ENCODE measurements at regions not wholly inside any gene's neighbourhood (a gene's known extent, or its start where the extent isn't known, plus 50 kb on each side); places are given as distances from the start of the nearest gene placed in this dataset.

DNA sequence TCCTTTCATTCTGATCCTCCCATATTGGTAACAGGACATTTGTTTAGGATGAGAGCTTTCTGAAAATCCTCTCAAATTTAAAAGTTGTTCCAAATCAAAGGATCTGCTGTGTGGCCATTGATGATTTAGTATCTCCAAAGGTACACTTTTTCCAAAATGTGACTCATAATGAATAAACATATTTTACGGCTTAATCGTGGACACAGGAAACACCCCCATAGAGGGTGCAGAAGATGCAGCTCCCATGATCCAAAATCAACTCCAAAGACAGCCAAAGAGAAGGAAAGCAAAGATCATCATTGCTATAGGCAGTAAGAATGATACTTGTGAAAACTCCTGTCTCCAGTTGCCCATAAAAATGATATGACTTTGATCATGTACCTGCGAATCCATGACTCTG, 239.7 kb downstream of the PIK3R1 start:
- no peak for DNase-seq

DNA sequence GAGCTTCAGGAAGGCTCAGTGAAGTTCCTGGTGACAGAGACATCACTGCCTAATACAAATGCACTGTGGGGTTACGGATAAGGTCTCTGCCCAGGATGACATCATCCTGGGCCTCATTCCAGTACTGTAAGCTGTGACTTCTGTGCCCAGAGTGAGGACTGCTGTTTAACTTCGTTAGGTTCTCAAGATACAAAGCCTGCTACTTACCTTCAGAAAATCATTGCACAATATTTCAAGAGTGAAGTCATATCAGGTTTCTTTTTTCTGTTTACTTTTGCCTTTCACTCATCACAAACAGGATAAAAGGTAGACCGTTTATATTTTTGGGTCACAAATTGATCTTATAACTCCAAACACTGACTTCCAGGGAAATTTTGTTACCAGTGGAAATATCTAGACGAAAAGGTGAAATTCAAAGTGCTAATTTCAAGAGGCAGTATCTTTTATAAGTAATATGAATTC, 241.2 kb downstream of the PIK3R1 start:
- peak in 1 of 2 experiments; percentile 46 for DNase-seq

DNA sequence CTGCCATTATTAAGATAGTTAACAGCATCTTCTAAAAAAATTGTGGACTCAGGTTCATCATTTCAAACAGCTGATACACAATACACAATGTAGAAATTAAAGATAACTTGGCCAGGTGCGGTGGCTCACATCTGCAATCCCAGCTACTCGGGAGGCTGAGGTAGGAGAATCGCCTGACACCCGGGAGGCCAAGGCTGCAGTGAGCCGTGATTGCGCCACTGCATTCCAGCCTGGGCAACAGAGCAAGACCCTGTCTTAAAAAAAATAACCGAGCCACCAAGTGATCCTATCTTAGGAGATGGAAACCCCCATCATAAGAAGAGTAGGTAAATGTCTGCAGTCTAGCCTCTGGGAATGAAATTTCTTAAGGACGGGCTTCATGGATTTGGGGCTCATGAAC, 241.7 kb downstream of the PIK3R1 start:
- no peak for DNase-seq

DNA sequence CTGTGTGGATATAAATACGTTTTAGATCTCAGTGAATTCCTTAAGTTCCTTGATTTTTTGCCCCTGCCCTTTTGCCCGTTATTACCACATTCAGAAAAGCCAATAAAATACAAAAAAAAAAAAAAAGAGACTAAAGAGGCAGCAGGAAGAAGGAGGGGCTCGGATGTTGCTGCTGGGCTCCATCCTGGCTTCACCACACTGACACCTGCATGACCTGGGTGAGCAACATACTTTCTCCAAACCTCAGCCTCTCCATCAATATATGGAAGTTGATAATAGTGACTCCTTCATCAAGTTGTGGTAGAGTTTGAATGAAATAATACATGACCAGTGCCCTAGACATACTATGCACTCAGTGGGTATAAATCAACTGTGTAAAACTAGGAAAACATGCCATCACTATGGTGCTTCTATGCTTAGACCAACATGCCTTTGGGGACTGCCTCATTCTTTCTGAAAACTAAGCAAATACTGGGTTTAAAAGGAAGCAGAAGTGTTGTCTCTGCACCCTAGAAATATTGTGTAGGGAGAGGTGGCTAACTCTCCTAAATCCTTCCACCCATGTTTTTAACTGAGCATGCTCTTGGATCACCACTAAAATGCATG, 243.0 kb downstream of the PIK3R1 start:
- DNase-seq, result no peak

DNA sequence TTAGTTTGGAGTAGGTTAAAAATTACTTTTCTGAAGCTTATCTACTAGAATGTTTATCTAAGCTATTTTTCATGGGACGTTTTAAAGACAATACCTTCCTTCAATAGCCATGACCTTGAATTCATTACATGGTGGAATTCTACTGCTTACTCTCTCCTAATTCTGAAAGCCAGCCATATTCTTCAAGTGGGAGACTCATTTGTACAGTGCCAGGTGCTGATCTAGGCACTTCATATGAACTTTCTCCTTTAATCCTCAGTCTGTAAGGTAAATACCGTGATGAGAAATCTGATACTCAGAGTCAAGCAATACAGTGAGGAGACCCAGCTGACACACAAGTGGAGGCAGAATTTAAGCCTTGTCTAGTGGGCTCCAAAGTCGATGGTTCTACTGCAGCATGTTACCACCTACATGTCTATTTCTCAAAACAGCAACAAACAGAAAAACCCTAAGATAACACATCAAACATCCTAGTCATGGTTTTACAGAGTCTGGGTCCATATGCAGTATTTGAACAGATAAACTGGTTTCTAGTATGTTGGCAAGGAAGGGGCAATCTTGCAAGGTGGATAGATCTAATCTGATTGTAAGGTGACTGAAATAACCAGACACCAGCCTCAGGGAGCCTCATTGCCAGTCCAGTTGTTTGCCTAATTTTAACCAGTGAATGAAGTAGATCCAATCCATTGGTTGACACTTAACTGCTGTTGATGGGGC, 243.7 kb downstream of the PIK3R1 start:
- DNase-seq, result no peak

DNA sequence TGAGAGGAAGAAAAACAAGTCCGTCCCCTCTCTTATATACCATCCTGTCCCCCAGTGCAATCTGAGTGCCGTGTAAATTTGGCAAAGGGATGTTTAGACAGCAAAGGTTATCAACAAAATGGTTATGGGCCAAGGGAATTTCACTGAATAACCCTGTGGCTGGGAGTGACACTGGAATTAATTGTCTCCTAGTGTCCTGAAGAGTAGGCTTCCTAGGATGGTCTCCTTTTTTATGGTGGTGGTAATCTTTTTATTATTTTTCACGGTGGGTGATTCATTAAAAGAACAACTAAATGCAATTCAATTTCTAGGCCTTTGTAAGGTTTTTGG, 244.2 kb downstream of the PIK3R1 start:
- no peak for DNase-seq

DNA sequence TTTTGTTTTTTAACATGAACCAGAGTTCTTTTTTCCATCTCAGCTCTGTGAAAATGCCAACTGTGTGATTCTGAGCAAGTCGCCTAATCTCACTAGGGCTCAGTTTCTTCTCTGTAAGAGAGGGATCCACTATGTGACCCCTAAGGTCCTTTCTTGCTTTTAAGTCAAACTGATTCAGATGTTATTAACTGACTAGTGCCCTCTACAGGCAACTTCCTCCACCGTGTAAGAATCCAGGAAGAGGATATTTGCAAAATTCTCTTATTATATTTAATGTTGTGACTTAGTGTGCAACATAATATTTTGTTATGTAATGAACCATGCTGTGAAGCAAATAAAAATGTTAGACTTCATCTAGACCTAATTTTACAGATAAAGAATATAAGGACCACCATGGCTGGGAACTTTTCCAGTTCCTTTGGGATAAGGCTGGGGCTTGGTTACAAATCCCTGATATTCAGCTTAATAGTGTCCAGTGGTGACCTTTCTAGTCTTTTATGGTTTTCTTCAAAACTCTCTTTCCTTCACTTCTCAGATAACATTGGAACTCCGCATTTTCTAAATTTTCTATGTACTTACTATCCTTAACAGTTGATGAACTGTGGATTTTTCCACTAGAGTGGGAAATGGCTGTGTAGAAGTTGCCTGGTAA, 244.7 kb downstream of the PIK3R1 start:
- peak in 1 of 2 experiments; percentile 5 for DNase-seq

DNA sequence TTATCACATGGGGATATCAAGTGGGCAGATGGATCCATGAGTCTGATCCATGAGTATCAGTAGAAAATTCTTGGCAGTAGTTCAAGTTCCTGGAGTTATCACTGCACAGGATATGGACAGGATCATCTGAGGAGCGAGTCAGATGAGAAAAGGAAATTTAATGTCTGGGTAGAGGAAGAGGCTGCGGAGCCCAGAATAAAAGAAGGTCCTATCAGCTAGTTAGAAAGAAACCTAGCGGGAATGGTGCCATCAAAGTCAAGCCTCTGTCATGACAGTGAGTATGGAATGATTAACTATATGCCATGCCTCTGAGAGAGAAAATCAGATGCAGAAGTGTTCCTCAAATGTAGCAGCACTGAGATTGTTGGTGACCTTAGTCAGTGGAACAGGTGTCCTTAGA, 248.1 kb downstream of the PIK3R1 start:
- peak in 1 of 2 experiments; percentile 3 for DNase-seq

DNA sequence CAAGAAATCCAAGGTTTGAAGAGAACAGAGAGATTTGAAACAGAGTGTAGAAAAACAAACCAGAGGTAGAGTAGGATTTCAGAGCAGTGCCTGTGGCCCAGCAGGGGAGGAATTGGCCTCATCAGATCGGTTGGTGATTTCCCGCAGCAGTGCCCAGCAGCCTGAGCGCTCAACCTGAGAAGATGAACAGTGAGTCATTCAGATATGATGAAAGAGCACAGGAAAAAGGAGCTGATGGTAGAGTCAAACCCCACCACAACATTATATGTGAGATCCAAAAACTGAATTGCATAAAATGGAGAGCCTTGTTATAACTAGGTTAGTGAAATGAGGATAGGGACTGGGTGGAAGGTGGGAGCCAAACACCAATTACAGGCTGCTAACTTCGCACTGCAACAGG, 248.9 kb downstream of the PIK3R1 start:
- DNase-seq, result peak in 1 of 2 experiments; percentile 2

DNA sequence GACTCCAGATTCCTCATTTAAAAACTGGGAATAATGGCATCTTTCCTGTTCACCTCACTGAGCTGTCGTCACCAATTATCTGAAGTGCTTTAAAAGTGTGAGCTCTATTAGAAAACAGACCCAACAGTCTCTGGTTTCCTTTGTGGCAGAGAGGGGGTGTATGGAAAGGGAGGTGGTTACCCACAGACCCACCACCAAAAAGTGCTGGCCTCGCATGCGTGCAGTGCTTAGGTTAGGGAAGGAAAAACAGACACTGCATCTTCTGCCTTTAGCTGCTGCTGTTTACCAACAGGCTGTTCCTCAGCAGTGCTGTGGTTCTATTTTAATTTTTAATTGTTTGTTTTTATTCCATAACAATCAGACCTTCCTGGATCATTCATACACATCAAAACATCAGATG, 249.6 kb downstream of the PIK3R1 start:
- no peak for DNase-seq

DNA sequence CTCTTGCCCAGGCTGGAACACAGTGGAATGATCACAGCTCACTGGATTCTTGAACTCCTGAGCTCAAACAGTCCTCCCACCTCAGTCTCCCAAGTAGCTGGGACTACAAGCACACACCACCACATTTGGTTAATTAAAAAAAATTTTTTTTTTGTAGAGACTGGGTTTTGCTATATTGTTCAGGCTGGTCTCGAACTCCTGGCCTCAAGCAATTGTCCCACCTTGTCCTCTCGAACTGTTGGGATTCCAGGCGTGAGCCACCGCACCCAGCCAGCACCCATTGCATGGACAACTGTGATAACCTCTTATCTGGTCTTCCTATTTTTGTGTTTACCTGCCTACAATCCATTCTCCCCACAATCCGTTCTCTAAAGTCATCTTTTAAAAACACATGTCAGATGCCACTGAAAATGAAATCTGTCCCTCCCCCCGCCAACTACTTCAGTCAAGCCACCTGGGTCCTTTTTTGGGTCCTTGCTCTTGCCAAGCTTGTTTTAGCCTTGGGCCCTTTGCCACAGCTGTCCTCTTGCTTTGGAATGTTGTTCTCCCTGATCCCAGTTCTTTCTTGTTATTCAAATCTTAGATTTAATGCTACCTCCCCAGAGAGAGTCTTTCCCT, 250.5 kb downstream of the PIK3R1 start:
- DNase-seq, result no peak

DNA sequence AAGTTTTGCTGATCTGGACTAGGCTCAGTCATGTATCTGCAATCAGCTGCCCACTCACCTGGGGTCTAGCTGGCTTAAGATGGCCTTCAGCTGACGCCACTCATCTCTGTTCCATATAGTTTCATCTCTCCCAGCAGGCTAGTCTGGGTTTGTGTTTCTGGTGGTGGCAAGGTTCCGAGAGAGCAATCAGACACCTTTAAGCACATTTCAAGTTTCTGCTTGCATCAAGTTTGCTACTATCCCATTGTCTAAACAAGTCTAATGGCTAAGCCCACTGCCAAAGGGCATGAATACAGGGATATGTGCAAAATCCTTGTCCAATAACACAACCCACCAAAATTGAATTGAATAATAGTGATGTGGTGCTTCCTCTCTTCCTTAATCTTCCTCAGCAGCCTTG, 251.7 kb downstream of the PIK3R1 start:
- no peak for DNase-seq

DNA sequence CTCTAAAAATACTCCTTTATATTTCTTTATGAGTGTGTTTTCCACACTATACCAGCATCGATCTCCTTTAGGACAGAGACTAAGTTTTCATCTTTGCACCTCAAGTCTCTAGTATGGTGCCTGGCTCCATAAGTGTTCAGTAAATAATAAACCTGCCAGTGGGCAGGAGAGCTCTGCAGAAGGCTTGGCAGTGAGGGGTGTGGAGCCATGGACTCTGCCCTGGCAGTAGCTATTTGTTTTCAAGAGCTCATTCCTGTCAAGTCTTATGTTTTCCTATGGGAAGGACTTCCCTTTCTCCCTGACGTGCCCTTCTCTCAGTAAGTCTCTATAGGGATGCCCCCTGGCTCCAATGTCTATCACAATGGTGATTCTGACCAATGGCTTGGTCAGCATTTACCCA, 252.2 kb downstream of the PIK3R1 start:
- DNase-seq, result no peak

DNA sequence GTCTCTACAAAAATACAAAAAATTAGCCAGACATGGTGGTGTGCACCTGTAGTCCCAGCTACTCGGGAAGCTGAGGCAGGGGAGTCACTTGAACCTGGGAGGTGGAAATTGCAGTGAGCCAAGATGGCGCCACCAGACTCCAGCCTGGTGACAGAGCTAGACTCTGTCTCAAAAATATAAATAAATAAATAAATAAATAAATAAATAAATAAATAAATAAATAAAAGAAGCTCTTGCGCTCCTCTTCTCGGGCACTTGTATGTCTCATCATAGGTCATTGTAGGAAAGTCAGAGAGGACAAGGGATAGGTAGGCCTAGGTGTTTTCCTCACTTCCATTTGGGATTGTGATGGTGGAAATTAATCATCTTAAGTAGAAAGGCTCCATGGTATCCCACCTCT, 252.8 kb downstream of the PIK3R1 start:
- no peak for DNase-seq

DNA sequence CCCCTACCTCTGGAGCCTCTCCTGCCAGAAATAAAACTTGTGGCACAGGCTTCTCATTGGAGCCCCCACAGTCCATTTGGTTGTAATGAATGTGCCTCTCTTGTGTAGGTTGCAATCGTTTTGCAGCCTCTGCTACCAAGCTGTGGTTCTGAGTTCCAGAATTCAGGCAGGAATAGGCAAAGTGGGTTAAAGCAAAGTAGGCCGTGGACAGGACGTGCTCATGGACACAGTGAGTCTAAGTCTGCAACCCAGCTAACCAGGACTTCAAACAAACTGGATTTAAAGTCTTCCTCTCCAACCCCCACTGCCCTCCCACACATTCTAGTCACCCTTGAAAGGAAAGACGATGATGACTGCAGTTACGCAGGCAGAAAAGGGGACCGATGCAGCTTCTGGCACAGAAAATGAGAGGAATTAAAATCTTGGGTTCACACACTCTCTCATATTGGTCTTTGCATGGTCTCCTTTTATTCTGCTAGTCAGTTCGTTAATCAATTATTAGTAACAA, 260.0 kb downstream of the PIK3R1 start:
- no peak for DNase-seq

DNA sequence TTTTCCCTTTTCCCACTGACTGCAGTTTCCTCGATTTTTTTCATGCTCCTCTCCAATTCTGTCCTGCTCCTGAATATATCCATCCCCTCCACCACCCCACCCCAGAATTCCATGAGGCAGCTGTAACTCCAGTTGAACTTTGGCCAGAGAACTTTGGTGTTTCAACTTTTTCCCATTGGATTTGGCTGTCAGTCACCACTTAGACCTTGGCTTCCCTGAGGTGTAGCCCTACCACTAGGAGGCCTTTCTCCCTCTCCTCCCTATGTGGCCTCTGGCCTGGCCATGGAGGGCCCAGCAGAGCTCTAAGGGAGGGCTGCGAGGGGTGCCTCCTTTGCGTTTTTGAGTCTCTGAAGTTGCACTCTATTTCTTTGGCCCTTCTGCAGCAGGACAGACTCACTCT, 261.3 kb downstream of the PIK3R1 start:
- DNase-seq, result no peak

DNA sequence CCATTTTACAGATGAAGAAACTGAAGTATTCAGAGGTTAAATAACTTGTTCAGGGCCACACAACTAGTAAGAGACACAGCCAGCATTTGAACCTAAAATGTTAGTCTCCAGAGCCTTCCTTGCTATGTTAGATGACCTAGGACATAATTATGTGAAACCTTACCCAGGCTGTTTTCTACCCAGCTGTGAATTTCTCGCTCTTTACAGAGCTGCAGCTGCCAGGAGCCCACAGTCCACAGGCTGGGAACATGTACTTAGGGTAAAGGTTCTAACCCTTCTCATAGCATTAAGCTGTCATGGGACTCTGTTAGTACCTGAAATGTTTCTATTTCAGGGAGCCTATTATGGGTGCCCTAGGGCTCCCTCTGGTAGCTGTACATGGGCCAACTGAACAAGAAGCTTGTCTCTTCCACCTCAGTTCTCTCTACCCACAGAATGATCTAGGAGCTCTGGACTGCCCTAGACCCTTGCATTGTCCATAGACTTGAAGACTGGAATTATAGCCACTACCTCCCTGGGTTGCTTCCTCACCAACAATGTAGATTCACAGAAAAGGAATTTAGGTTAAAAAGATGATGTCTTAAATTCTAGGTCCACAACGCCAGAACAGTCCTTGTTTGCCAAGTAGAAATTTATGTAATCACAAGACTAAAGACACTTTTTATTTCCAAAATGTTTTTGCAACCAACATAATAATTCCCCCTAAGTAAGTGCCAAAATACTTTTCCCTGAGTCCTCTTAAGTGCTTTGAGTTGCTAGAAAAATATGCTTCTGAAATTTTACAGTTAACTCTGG, 262.9 kb downstream of the PIK3R1 start:
- DNase-seq, result no peak

DNA sequence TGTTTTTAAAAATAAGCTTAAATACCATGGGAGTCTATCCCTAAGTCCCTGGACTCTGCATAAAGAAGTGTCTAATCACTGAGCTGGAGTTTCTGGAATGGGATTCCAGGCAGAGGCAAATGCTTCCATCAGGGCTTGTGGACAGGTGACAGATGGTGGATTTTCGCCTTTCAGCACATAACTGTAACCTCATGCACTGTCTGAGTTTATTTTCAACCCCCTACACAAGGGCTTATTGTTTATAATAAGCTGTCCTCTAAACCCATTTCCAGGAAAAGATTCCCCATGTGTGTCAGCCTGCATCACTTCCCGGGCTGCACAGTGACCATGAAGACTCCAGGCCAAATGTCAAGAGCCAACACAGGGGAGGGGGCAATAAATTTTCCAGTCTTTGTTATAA, 264.0 kb downstream of the PIK3R1 start:
- peak in 1 of 2 experiments; percentile 42 for DNase-seq

DNA sequence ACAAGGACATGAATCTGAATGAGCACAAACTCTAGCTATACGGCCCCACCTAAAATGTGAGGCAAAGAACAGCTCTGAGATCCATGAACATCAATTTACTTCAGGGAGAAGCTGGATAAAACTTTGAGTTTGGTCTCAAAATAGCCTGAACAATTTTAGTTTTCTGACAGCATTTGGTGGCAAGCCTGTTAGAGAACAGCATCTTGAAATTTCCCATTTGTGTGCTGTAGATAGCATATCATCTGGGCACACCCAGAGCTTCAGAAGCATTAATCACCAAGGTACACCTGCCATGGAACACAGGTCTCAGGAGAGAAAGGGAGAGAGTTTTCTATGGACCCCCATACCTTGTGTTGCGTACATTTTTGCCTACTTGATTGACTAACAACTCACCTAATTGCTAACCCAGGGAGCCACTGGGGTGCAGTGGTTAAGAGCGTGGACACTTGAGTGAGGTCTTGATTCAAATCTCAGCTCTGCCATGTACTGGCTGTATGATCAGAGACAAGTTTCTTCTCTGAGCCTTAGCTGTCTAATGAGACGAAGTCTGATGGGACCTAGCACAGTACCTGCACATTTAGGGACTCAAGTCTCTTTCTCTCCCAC, 264.9 kb downstream of the PIK3R1 start:
- DNase-seq, result no peak

DNA sequence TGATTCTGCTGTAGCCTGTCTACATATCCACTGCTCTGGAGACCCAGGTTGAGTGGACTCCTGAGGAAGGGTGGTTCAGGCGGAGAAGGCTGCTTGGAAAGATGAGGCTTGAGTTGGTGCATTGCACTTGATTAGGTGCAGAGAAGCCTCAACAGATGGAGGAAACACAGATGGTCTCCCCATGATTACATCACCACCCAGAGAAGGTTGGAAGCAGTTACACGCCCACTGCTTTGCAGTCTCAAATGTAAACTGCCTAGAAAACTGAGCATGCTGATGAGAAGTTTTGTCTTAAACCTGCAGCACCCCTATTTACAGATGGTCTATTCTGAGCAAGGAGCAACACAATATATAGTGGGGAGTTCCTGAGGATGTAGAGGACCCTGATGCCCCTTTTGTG, 266.6 kb downstream of the PIK3R1 start:
- DNase-seq, result peak; percentile 19 to 71

DNA sequence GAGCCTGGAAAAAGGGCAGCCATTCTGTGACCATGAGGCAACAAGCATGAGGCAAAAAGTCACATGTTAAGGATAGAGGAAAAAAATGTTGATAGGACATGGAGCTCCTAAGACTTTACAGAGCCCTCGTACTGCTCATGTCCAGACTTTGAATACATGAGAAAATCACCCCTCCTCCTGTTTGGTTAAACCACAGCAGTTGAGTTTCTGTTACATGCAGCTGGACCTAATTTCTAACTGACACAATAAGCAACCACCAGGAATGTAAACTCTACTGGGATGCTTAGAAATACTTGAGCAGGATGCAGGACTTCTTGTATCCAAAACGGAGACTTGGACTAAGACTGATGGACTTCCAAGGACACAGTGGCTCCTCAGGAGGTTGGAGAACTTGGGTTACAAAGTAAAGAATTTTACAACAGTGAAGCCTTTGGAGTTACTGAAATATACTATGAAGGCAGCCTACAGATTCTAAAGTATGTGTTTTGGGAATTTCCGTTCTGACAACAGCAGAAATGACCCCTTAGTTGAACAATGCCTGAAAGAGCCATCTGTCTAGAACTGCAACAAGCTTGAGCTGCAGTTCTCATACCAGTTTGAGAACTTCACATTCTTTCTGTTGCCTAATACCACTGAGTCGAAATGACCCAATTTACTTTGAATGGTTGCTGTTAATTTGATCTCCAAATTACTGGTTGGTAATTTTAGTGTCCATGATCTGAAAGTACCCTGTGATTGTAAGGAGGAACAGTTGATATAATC, 268.9 kb downstream of the PIK3R1 start:
- no peak for DNase-seq

DNA sequence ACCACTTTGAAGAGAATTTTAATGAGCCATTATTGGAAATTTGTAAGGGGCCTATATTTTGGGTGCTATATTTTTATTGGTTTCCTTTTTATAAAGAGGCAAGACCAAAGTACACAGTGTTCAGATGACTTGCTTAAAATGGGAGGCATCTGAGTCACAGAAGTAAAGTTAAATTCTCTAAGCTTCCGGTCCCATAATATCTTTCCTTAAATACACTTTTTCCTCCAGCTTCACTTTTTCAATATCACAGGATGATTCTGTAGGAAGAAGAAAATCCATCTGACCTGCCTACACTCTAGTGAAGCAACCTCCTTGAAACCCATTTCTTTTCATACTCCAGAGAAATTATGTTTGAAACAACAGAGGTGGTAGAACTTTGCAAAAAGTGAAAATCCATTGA, 274.0 kb downstream of the PIK3R1 start:
- no peak for DNase-seq
